Caco-2 (cell line): ENCODE measurements at regions not wholly inside any gene's neighbourhood (a gene's known extent, or its start where the extent isn't known, plus 50 kb on each side); places are given as distances from the start of the nearest gene placed in this dataset.

Source experiments
- BruUV-seq: library from RNA; stranded (reverse); fragments of 400-500 nt; replicated peaks from 2 replicates; lab custom pipeline; 2021; lab: Mats Ljungman, UMichigan
- CTCF ChIA-PET: fragments of 300-600 bp; sonication (Branson Sonifier 250); formaldehyde crosslinking; loops from one replicate; lab custom pipeline; 2022; ENCODE audit warnings: antibody characterized with exemption; lab: Charles Lee
- POLR2A ChIA-PET: fragments of 300-600 bp; sonication (Branson Sonifier 250); formaldehyde crosslinking; loops from one replicate; lab custom pipeline; 2022; ENCODE audit warnings: antibody characterized with exemption; lab: Charles Lee
- DNase-seq, 2 experiments: peaks; one replicate each; pipeline versions ENCODE4 v3.0.0 to v3.0.0-alpha.2; 2020 to 2022
- H3K27me3 ChIP-seq: replicated peaks from 2 replicates; pipeline ENCODE4 v1.6.0; 2011; ENCODE audit warnings: low read length; ENCODE audit not compliant: control insufficient read depth, insufficient read depth
- H3K36me3 ChIP-seq: 2 replicates; pipeline ENCODE4 v1.5.1; 2011; ENCODE audit warnings: low read length; ENCODE audit not compliant: control insufficient read depth, insufficient read depth
- H3K4me1 ChIP-seq: fragments of 250-450 bp; sonication (Bioruptor Pico); 2 replicates; pipeline ENCODE4 v1.5.1; 2020; ENCODE audit warnings: mild to moderate bottlenecking
- H3K4me3 ChIP-seq: 2 replicates; pipeline ENCODE4 v1.5.1; 2011; ENCODE audit warnings: low read depth, mild to moderate bottlenecking, control low read depth, low read length
- H3K9me3 ChIP-seq: fragments of 250-450 bp; sonication (Bioruptor Pico); 2 replicates; pipeline ENCODE4 v1.5.1; 2020; ENCODE audit warnings: mild to moderate bottlenecking, moderate library complexity
- H3K27ac Mint-ChIP-seq: one replicate; pipeline ENCODE4 v1.8.0; 2022; ENCODE audit warnings: mixed read lengths; ENCODE audit not compliant: unreplicated experiment
- H3K27me3 Mint-ChIP-seq: one replicate; pipeline ENCODE4 v1.8.0; 2022; ENCODE audit warnings: mixed read lengths; ENCODE audit not compliant: insufficient read depth, unreplicated experiment
- H3K36me3 Mint-ChIP-seq: one replicate; pipeline ENCODE4 v1.8.0; 2022; ENCODE audit warnings: mild to moderate bottlenecking, mixed read lengths; ENCODE audit not compliant: insufficient read depth, unreplicated experiment
- H3K4me1 Mint-ChIP-seq: one replicate; pipeline ENCODE4 v1.8.0; 2022; ENCODE audit warnings: low read depth, mixed read lengths; ENCODE audit not compliant: unreplicated experiment
- H3K4me3 Mint-ChIP-seq: one replicate; pipeline ENCODE4 v1.8.0; 2022; ENCODE audit warnings: mild to moderate bottlenecking, moderate library complexity, mixed read lengths; ENCODE audit not compliant: unreplicated experiment
- H3K9me3 Mint-ChIP-seq: one replicate; pipeline ENCODE4 v1.8.0; 2022; ENCODE audit warnings: mixed read lengths; ENCODE audit not compliant: unreplicated experiment
- intact Hi-C: fragments of 100-400 bp; cut with micrococcal nuclease; formaldehyde crosslinking; loops from one replicate; pipeline ENCODE4 v1.10.0; 2022; ENCODE audit not compliant: unreplicated experiment
- TF ChIP-seq, protein P1 (sequence below), 2 experiments: fragments of 200-600 bp in 1 of 2; IDR thresholded peaks; 1 replicate in 1 of 2; 2 replicates in 1 of 2; pipeline versions ENCODE4 v1.5.1 to v1.8.0; 2011 to 2022; ENCODE audit warnings: antibody characterized with exemption in 1 of 2, control low read depth in 1 of 2, inconsistent platforms in 1 of 2, low read depth in 1 of 2, low read length in 1 of 2, mild to moderate bottlenecking in 1 of 2, moderate library complexity in 1 of 2; ENCODE audit not compliant: insufficient read depth in 1 of 2, severe bottlenecking in 1 of 2, unreplicated experiment in 1 of 2

DNA sequence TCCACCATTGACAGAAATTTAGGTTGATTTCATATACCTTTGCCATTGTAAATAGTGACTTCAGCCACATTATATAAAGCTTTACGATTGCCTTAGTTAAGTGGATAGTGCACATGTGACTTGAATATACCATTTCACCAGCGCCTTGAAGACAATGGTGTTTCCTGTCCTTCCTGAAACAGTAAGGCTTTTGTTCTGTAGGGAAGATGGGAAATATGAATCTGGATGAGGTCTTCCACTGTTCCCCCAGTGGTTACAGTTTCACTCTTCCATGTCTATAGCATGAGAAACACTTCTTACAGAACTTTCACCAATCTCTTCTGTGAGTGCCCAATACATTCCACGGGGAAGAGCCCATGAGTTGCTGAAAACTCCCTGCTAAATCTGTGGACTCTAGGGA lies 240.5 kb downstream of the TRIB2 start:
- H3K36me3 ChIP-seq, result no peaks in the 10 kb centered on the region
- no TSS peak for BruUV-seq
- ChIA-PET CTCF (no interaction called here), POLR2A (no interaction called here)
- Mint-ChIP-seq H3K4me1 (no peaks in the 10 kb centered on the region), H3K36me3 (no peaks in the 10 kb centered on the region), H3K9me3 (no peaks in the 10 kb centered on the region), H3K27ac (no peak overlapping the region), H3K4me3 (no peak overlapping the region), H3K27me3 (no peaks in the 10 kb centered on the region)
- H3K27me3 ChIP-seq, result no peaks in the 10 kb centered on the region
- no peaks in the 10 kb centered on the region for H3K9me3 ChIP-seq
- H3K4me1 ChIP-seq, result no peaks in the 10 kb centered on the region
- intact Hi-C loops, result no loop called here
- H3K4me3 ChIP-seq, result no peak overlapping the region
- TF ChIP-seq, protein P1, sequence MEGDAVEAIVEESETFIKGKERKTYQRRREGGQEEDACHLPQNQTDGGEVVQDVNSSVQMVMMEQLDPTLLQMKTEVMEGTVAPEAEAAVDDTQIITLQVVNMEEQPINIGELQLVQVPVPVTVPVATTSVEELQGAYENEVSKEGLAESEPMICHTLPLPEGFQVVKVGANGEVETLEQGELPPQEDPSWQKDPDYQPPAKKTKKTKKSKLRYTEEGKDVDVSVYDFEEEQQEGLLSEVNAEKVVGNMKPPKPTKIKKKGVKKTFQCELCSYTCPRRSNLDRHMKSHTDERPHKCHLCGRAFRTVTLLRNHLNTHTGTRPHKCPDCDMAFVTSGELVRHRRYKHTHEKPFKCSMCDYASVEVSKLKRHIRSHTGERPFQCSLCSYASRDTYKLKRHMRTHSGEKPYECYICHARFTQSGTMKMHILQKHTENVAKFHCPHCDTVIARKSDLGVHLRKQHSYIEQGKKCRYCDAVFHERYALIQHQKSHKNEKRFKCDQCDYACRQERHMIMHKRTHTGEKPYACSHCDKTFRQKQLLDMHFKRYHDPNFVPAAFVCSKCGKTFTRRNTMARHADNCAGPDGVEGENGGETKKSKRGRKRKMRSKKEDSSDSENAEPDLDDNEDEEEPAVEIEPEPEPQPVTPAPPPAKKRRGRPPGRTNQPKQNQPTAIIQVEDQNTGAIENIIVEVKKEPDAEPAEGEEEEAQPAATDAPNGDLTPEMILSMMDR (IDR thresholded peaks at IDR 0.05; ENCODE audit: insufficient read depth in 1 of 2, low read depth in 1 of 2, low read length in 1 of 2, severe bottlenecking in 1 of 2, unreplicated experiment in 1 of 2), result no peak
- no peak for DNase-seq

DNA sequence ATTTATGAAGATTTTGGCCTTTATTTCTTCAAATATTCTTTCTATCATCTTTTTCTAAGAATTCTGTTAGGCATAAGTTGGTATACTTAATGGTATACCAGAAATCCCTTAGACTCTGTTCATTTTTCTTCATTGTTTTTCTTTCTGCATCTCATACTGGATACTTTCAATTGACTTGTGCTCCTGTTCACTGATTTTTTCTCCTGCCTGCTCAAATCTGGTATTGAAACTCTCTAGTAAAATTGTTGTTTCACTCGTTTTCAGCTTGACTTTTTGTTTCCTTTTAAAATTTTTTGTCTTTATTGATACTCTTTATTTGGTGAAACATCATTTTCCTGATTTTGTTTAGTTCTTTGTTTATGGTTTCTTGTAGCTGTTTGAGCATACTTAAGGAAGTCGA lies 243.2 kb downstream of the TRIB2 start:
- Histone ChIP-seq H3K9me3 (no peaks in the 10 kb centered on the region), H3K4me1 (no peaks in the 10 kb centered on the region), H3K36me3 (no peaks in the 10 kb centered on the region), H3K4me3 (no peak overlapping the region), H3K27me3 (no peaks in the 10 kb centered on the region)
- TF ChIP-seq, protein P1 (IDR thresholded peaks at IDR 0.05; ENCODE audit: insufficient read depth in 1 of 2, low read depth in 1 of 2, low read length in 1 of 2, severe bottlenecking in 1 of 2, unreplicated experiment in 1 of 2), result no peak
- H3K9me3 Mint-ChIP-seq, result no peaks in the 10 kb centered on the region
- ChIA-PET CTCF (no interaction called here), POLR2A (no interaction called here)
- DNase-seq, result no peak
- H3K4me3 Mint-ChIP-seq, result no peak overlapping the region
- H3K36me3 Mint-ChIP-seq, result no peaks in the 10 kb centered on the region
- peaks cover 3% of the 10 kb centered on the region for H3K27me3 Mint-ChIP-seq
- H3K27ac Mint-ChIP-seq, result no peak overlapping the region
- BruUV-seq, result no TSS peak
- H3K4me1 Mint-ChIP-seq, result no peaks in the 10 kb centered on the region
- intact Hi-C loops, result no loop called here

DNA sequence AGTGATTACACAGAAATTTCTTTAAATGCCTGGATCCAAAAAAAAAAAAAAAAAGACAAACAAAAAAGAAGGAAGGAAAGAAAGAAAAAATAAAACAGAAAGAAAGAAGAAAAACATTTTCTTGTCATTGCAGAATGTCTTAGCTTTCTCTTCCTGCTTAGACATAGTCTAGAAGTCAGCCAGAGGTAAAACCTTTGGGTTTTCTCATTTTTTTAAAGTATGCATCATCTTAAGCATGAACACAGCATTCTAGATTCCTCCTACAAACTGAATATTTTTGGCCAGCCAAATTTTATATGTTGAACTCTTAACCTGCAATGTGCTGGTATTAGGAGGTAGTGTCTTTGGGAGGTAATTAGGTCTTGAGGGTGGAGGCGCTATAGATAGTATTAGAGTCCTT lies 243.9 kb downstream of the TRIB2 start:
- no peaks in the 10 kb centered on the region for H3K27me3 ChIP-seq
- intact Hi-C loops, result no loop called here
- no TSS peak for BruUV-seq
- CTCF ChIA-PET, result no interaction called here
- Mint-ChIP-seq H3K4me3 (no peak overlapping the region), H3K9me3 (no peaks in the 10 kb centered on the region), H3K27me3 (peaks cover 3% of the 10 kb centered on the region), H3K36me3 (no peaks in the 10 kb centered on the region), H3K4me1 (no peaks in the 10 kb centered on the region), H3K27ac (no peak overlapping the region)
- DNase-seq, result no peak
- no peaks in the 10 kb centered on the region for H3K4me1 ChIP-seq
- H3K36me3 ChIP-seq, result no peaks in the 10 kb centered on the region
- POLR2A ChIA-PET, result no interaction called here
- no peak overlapping the region for H3K4me3 ChIP-seq
- TF ChIP-seq, protein P1 (IDR thresholded peaks at IDR 0.05; ENCODE audit: insufficient read depth in 1 of 2, low read depth in 1 of 2, low read length in 1 of 2, severe bottlenecking in 1 of 2, unreplicated experiment in 1 of 2), result no peak
- H3K9me3 ChIP-seq, result no peaks in the 10 kb centered on the region
